D721Med (cell line): ENCODE measurements at regions not wholly inside any gene's neighbourhood (a gene's known extent, or its start where the extent isn't known, plus 50 kb on each side); places are given as distances from the start of the nearest gene placed in this dataset.

Source experiments
- DNase-seq: peaks from one replicate; pipeline ENCODE4 v3.0.0; 2011; ENCODE audit warnings: low spot score; ENCODE audit not compliant: insufficient read length
- FAIRE-seq: peaks from 2 replicates; lab custom pipeline; 2011; peaks lifted over from hg19 to GRCh38; lab: Jason Lieb, UNC
- CTCF ChIP-seq: IDR thresholded peaks from 2 replicates; pipeline ENCODE4 v1.5.1; 2012; ENCODE audit warnings: mild to moderate bottlenecking, control low read depth; ENCODE audit not compliant: insufficient read depth; ENCODE audit errors: missing control alignments

GRCh38 chr20:51134405-51134804 is 111.5 kb upstream of the KCNG1 start:
- no peak for DNase-seq
- FAIRE-seq = no peak

GRCh38 chr20:51132279-51132678 is 109.4 kb upstream of the KCNG1 start:
- no peak for DNase-seq
- no peak for TF ChIP-seq CTCF
- FAIRE-seq = no peak

More at GRCh38 chr20:51134405-51134804, 111.5 kb upstream of the KCNG1 start:
- TF ChIP-seq CTCF = no peak

GRCh38 chr20:51131811-51132210 is 108.9 kb upstream of the KCNG1 start:
- FAIRE-seq = no peak

GRCh38 chr20:51129147-51129776 is 106.4 kb upstream of the KCNG1 start:
- no peak for FAIRE-seq
- no peak for TF ChIP-seq CTCF
- DNase-seq = no peak

More at GRCh38 chr20:51131811-51132210, 108.9 kb upstream of the KCNG1 start:
- DNase-seq = no peak
- TF ChIP-seq CTCF = no peak

- TF ChIP-seq CTCF = no peak
- DNase-seq (no peak), FAIRE-seq (no peak)
Observed at GRCh38 chr20:51128198-51128597, 105.3 kb upstream of the KCNG1 start.

- no peak for FAIRE-seq
- DNase-seq = no peak
- no peak for TF ChIP-seq CTCF
Observed at GRCh38 chr20:51127713-51128112, 104.8 kb upstream of the KCNG1 start.

- FAIRE-seq = no peak
- no peak for DNase-seq
- TF ChIP-seq CTCF = no peak
Observed at GRCh38 chr20:51126337-51126736, 103.4 kb upstream of the KCNG1 start.
